UCSD-AML1 (cell line): ENCODE measurements at regions not wholly inside any gene's neighbourhood (a gene's known extent, or its start where the extent isn't known, plus 50 kb on each side); places are given as distances from the start of the nearest gene placed in this dataset.
"Not testable (repeated sequence)": the region's sequence is repeated elsewhere in the genome, so short reads cannot be mapped to it uniquely, and the experiment has no call there.

Source experiments
- DNase-seq: peaks from one replicate; lab custom pipeline; 2025; ENCODE audit not compliant: unreplicated experiment; lab: John Stamatoyannopoulos, UW

- peak; percentile 49 for DNase-seq
These were observed 121.6 kb upstream of the FAT1 start for GRCh38 chr4:186845137-186845842.

DNA sequence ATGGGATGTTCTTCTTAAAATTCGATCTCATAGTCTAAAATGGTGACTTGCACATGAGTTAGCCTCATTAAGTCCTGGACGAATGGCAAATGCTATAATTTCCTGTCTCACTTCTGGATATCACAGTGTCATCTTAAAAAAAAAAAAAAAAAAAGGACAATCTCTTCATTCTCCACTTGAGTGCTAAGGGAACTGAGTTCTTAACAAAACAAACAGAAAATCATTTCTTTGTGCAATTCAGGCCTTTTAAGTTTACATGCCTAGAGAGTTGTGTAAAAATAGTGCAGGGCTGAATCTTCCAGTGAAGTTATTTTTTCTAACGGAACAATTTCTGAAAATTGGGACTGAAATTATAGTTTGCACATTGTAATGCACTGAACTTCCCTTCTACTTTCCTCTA, 122.8 kb upstream of the FAT1 start:
- no peak for DNase-seq

DNA sequence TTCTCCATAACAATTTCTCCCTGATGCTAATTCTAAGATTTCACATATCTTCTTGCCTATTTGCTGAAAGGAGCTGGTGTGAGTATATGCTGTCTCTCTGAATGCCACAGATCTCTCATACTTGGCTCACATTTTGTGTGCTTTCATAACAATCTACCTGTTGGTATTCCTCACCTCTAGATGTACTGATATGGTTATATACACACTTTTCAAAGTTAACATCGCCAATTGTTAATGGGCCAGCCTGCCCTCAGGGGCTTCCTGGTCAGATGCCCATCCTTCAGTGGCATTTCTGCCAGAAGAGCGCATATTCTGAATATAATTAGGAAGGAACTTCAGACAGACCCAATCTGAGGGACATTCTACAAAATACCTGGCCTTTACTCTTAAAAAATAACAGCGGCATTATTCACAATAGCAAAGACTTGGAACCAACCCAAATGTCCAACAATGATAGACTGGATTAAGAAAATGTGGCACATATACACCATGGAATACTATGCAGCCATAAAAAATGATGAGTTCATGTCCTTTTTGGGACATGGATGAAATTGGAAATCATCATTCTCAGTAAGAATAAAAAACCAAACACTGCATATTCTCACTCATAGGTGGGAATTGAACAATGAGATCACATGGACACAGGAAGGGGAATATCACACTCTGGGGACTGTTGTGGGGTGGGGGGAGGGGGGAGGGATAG, 123.9 kb upstream of the FAT1 start:
- not testable (repeated sequence) for DNase-seq

GRCh38 chr4:186848437-186848836, 124.8 kb upstream of the FAT1 start:
- DNase-seq = no peak

DNA sequence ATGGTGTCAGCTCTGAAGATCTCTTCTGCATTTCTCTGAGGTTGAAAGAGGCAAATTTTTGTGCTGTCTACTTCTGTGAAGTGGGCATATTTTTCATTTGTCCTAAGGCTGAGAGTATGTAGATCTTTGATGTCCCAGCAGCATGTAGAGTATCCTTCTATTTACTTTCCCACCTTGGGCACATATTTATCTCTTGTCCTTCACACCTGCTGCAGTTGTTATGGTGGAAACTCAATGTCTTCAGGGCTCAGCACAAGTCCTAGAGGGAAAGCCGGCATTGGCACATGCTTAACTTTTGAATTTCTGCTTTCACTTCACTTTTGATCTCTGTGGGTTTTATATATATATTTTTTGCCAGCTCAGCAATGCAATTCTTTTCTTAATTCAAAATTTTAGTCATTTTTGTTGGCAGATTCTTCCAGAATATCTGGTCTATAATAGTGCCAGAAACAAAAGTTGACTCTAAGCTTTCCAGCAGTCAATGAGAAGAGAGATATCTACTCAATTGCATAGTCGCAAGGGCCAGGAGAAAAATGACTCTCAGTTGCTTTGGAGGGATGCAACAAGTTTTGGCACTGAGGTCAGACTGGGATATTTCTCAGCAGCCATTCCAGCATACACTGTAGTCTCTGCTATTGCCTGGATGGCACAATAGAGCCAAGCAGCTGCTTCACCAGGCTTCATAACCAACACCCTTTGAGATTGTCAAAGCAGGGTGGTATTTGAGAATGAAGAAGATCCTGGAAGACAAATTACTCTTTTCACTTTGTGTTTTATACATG, 127.8 kb upstream of the FAT1 start:
- no peak for DNase-seq

GRCh38 chr4:186852073-186852420, 128.4 kb upstream of the FAT1 start:
- no peak for DNase-seq

DNA sequence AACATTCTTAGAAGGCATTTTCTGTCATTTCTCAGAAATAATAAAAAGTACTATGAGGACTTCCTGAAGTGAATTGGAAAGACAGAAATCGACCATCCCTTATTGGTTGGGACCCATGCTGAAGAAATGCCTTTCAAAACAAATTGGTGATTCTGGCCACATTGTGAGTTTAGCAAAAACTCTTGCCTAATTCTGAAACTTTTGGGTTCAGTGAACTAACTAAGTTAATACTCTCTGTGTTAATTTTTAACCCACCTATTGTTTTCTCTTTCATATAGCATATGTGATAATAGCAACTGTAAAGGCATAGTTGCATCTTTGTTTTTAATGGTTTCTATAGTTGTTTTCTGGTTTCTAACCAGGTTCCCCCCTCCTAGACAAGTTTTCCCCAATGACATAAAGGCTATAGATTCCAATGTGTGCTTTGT, 129.3 kb upstream of the FAT1 start:
- DNase-seq = no peak

DNA sequence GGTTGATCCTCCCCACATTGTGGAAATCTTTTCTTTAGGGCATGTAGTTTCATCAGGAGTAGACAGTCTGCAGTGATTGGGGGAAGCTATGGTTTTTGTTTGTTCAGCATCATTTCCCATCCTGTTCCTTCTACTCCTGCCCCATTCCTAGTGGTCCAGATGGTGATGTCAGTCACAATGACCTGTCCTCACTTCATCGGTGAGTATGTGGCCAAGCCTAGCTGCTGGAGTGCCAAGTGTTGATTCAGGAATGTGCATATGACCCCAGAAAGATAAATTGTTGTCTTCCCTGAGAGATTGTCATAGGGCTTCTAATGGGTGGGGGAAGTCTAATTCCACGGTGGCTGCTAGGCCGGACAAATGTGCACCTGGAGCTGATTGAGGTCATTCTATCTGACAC, 130.6 kb upstream of the FAT1 start:
- DNase-seq = no peak

DNA sequence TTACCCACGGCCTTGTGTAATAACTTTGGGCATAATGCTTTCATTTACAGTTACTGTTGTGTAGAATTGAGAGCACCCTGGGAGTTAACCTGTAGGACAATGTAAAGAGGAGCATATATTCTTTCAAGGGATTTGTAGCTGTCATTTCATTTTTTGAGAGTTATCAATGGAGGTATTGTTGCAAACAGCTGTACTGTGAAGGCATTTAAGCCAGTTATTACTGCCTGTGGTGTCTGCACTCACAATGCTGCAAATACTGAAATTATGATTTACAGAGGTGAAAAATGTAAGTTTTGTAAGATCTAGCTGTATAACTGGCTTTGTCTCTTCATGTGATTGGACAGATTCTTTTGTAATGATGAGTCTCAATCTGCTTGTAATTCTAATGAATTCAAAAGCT, 131.5 kb upstream of the FAT1 start:
- DNase-seq = no peak

GRCh38 chr4:186857793-186858192, 134.1 kb upstream of the FAT1 start:
- DNase-seq = no peak

GRCh38 chr4:186858355-186858754, 134.7 kb upstream of the FAT1 start:
- no peak for DNase-seq

DNA sequence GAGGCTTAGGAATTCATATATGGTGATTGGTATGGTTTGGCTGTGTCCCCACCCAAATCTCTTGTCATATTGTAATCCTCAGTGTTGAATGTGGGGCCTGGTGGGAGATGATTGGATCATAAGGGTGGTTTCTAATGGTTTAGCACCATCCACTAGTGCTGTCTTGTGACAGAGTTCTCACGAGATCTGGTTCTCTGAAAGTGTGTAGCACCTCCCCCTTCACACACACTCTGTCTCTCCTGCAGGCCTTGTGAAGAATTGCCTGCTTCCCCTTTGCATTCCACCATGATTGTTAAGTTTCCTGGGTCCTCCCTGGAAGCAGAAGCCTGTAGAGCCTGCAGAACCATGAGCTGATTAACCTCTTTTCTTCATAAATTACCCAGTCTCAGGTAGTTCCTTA, 135.8 kb upstream of the FAT1 start:
- DNase-seq = no peak

DNA sequence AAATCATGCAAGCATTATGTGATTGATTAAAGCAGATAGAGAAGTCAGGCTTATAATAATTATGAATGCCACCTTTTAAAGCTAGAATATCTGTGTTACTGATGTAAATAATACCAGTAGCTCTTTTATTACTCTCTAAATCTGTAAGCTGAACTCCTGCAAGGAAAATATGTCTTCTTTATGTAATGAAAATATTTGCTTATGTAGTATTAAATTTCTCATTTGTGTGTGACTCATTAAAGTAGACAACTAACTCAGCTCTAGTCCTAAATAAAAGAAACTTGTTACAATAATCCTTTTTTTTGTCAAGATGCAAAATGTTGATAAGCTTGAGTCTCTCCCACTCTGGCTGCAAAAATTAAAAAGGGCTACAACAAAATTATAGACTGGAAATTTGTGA, 137.7 kb upstream of the FAT1 start:
- DNase-seq = no peak

DNA sequence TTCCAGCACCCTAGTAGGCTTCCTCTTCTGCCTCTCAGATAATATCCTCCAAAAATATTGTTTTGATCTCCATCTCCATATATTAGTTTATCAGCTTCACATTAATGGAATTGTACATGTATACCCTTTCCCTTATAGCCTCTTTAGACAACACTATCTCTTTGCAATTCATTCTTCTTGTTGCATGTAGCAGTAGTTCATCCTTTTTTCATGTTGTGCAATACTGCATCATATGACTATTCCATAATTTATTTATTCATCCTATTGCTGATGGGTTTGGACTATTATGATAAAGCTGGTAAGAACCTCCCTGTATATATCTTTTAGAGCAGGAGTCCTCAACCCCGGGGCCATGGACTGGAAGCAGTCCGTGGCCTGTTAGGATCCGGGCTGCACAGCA, 148.2 kb upstream of the FAT1 start:
- no peak for DNase-seq

DNA sequence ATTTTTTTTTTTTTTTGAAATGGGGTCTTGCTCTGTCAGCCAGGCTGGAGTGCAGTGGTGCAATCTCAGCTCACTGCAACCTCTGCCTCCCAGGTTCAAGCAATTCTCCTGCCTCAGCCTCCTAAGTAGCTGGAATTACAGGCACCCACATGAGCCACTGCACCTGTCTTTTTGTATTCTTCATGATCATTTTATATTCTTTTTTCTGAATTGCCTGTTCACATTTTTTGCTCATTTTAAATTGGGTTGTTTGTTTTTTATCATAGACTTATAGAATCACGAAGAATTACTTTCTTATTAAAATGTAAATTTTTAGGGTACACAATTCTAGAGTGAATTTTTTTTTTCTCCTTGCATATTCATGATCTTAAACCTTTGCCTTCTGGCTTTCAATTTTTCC, 149.4 kb upstream of the FAT1 start:
- DNase-seq = not testable (repeated sequence)

GRCh38 chr4:186875476-186875875, 151.8 kb upstream of the FAT1 start:
- DNase-seq = no peak

DNA sequence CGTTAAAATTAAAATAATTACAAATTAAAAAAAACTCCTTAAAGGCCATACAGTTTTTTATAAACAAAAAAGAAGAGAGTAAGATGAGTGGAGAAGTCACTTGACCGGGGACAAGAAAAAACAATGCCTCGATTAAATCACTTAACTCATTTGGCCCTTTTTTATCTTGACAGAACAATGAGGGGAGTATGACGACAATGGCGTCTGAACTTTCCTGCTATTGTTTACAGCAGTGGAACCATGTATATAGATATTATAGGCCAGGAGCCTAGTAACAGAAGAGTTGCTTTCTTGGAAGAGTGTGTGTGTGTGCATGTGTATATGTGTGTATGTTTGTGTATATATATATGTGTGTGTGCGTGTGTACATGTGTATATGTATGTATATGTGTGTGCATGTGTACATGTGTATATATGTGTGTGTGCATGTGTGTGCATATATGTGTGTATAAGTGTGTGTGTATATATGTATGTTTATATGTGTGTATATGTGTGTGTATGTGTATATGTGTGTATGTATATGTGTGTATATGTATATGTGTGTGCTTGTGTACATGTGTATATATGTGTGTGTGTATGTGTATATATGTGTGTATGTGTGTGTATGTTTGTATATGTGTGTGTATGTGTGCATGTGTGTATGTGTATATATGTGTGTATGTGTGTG, 153.4 kb upstream of the FAT1 start:
- no peak for DNase-seq

- no peak for DNase-seq
These were observed 154.6 kb upstream of the FAT1 start for GRCh38 chr4:186878203-186878776.

DNA sequence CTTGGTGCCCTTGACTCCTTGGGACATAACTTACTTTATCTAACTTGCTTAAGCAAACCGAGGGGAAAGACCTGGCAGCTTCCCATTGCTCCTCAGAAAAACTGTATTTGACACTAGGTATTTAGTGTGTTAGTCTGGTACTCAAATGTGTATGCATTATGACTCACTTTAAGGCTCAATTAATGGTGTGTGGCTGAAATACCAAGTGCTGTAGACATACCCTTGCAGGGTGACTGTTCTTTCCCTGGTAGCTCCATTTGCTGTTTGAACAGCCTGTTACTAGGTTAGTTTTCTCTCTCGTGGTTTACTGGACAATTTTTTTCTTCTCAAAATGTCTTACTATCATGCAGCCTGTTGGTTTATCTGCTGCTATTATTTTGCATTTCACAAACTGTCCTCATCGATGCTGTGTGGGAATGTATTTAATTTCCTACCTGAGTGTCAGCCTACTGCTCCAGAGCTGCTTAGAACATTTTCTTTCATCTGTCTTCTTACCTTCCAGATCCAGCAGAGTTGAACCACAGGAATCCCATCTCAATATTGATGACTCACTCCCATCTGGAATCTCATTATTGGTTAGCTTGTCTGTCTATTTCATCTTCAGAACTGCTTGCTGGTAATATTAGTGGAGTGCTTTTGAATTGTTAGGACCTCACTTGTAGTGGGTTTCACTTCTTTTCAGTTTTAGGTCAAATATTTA, 158.0 kb upstream of the FAT1 start:
- DNase-seq = no peak

GRCh38 chr4:186882293-186882692, 158.6 kb upstream of the FAT1 start:
- DNase-seq = no peak

- no peak for DNase-seq
These were observed 161.6 kb upstream of the FAT1 start for GRCh38 chr4:186885289-186885688.
